Vagina (tissue), 2 donors: ENCODE measurements at regions not wholly inside any gene's neighbourhood (a gene's known extent, or its start where the extent isn't known, plus 50 kb on each side); places are given as distances from the start of the nearest gene placed in this dataset.

Experiments used
- POLR2A ChIP-seq, 2 donors: fragments of 450-650 bp; IDR thresholded peaks; one replicate each; pipeline ENCODE4 v1.6.1; 2017; ENCODE audit warnings: antibody characterized with exemption in 2 of 2, mild to moderate bottlenecking in 2 of 2, moderate library complexity in 2 of 2
- POLR2AphosphoS5 ChIP-seq, 2 donors: sonication (generic); formaldehyde crosslinking; IDR thresholded peaks; one replicate each; pipeline ENCODE4 v1.9.0; 2017; ENCODE audit warnings: antibody characterized with exemption in 2 of 2, mild to moderate bottlenecking in 2 of 2, low read depth in 1 of 2; ENCODE audit not compliant: insufficient read depth in 1 of 2
- TF ChIP-seq, protein P1 (sequence below), 3 experiments: fragments of 450-650 bp in 2 of 3; fragments of 200-600 bp in 1 of 3; sonication (generic) in 1 of 3; IDR thresholded peaks; one replicate each; pipeline ENCODE4 v1.5.1; 2017 to 2019; ENCODE audit warnings: antibody characterized with exemption in 3 of 3, mild to moderate bottlenecking in 2 of 3, moderate library complexity in 2 of 3

GRCh38 chr1:115556236-115556635, 85.5 kb upstream of the VANGL1 start:
- TF ChIP-seq POLR2AphosphoS5 (IDR thresholded peaks at IDR 0.05; ENCODE audit: insufficient read depth in 1 of 2, low read depth in 1 of 2) (no peak), POLR2A (IDR thresholded peaks at IDR 0.05) (no peak)
- TF ChIP-seq, protein P1, sequence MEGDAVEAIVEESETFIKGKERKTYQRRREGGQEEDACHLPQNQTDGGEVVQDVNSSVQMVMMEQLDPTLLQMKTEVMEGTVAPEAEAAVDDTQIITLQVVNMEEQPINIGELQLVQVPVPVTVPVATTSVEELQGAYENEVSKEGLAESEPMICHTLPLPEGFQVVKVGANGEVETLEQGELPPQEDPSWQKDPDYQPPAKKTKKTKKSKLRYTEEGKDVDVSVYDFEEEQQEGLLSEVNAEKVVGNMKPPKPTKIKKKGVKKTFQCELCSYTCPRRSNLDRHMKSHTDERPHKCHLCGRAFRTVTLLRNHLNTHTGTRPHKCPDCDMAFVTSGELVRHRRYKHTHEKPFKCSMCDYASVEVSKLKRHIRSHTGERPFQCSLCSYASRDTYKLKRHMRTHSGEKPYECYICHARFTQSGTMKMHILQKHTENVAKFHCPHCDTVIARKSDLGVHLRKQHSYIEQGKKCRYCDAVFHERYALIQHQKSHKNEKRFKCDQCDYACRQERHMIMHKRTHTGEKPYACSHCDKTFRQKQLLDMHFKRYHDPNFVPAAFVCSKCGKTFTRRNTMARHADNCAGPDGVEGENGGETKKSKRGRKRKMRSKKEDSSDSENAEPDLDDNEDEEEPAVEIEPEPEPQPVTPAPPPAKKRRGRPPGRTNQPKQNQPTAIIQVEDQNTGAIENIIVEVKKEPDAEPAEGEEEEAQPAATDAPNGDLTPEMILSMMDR (IDR thresholded peaks at IDR 0.05) = no peak
